Subcutaneous abdominal adipose tissue (tissue), 5 donors: ENCODE measurements at regions not wholly inside any gene's neighbourhood (a gene's known extent, or its start where the extent isn't known, plus 50 kb on each side); places are given as distances from the start of the nearest gene placed in this dataset.
"Not testable (repeated sequence)": the region's sequence is repeated elsewhere in the genome, so short reads cannot be mapped to it uniquely, and the experiment has no call there.

Experiments
- H3K27ac ChIP-seq: one replicate; pipeline ENCODE4 v1.7.0; 2013; ENCODE audit warnings: low read depth, mild to moderate bottlenecking, inconsistent platforms, low read length, moderate library complexity
- H3K27me3 ChIP-seq, 5 donors: one replicate each; pipeline ENCODE4 v1.7.0; 2013; ENCODE audit warnings: low read length in 5 of 5, inconsistent platforms in 1 of 5; ENCODE audit not compliant: control insufficient read depth in 5 of 5, insufficient read depth in 4 of 5
- H3K36me3 ChIP-seq, 5 donors: one replicate each; pipeline ENCODE4 v1.7.0; 2013; ENCODE audit warnings: low read length in 5 of 5; ENCODE audit not compliant: control insufficient read depth in 5 of 5, insufficient read depth in 5 of 5
- H3K4me1 ChIP-seq, 5 donors: one replicate each; pipeline ENCODE4 v1.7.0; 2013; ENCODE audit warnings: low read length in 5 of 5, mild to moderate bottlenecking in 3 of 5, moderate library complexity in 1 of 5; ENCODE audit not compliant: control insufficient read depth in 5 of 5, insufficient read depth in 5 of 5
- H3K4me3 ChIP-seq, 5 donors: one replicate each; pipeline ENCODE4 v1.7.0; 2013; ENCODE audit warnings: low read length in 5 of 5, low read depth in 1 of 5
- H3K9ac ChIP-seq, 5 donors: one replicate each; pipeline ENCODE4 v1.7.0; 2013; ENCODE audit warnings: low read length in 5 of 5, mild to moderate bottlenecking in 4 of 5, moderate library complexity in 3 of 5
- H3K9me3 ChIP-seq, 5 donors: one replicate each; pipeline ENCODE4 v1.7.0; 2013; ENCODE audit warnings: low read length in 5 of 5; ENCODE audit not compliant: control insufficient read depth in 5 of 5
- donor health status: healthy.
- donor health status: healthy.
- donor health status: healthy.
- donor health status: healthy.
- donor health status: healthy.

- Histone ChIP-seq H3K9me3 (no peaks in the 10 kb centered on the region), H3K4me3 (no peak overlapping the region), H3K4me1 (peaks cover 0 to 7% (median 0%) of the 10 kb centered on the region in 5 donors), H3K9ac (no peak overlapping the region), H3K27ac (no peak overlapping the region), H3K36me3 (no peaks in the 10 kb centered on the region), H3K27me3 (no peaks in the 10 kb centered on the region)
Observed at GRCh38 chr15:95141486-95141885, 910.1 kb downstream of the MCTP2 start.

- no peak overlapping the region for H3K27ac ChIP-seq
- H3K27me3 ChIP-seq = no peaks in the 10 kb centered on the region
- no peak overlapping the region for H3K9ac ChIP-seq
- peaks cover 0 to 7% (median 0%) of the 10 kb centered on the region in 5 donors for H3K4me1 ChIP-seq
- H3K4me3 ChIP-seq = no peak overlapping the region
- H3K36me3 ChIP-seq = no peaks in the 10 kb centered on the region
- no peaks in the 10 kb centered on the region for H3K9me3 ChIP-seq
Observed at GRCh38 chr15:95142531-95142930, 911.2 kb downstream of the MCTP2 start.

GRCh38 chr15:95146481-95146880 is 915.1 kb downstream of the MCTP2 start:
- H3K27me3 ChIP-seq = no peaks in the 10 kb centered on the region
- H3K36me3 ChIP-seq = no peaks in the 10 kb centered on the region
- peaks cover 0 to 7% (median 0%) of the 10 kb centered on the region in 5 donors for H3K4me1 ChIP-seq
- no peak overlapping the region for H3K9ac ChIP-seq
- no peak overlapping the region for H3K27ac ChIP-seq
- H3K4me3 ChIP-seq = no peak overlapping the region
- H3K9me3 ChIP-seq = no peaks in the 10 kb centered on the region

GRCh38 chr15:95148183-95148582 is 916.8 kb downstream of the MCTP2 start:
- no peaks in the 10 kb centered on the region for H3K27me3 ChIP-seq
- no peaks in the 10 kb centered on the region for H3K36me3 ChIP-seq

GRCh38 chr15:95149036-95149435 is 917.7 kb downstream of the MCTP2 start:
- no peaks in the 10 kb centered on the region for H3K27me3 ChIP-seq
- no peak overlapping the region for H3K9ac ChIP-seq
- H3K27ac ChIP-seq = no peak overlapping the region
- peaks cover 0 to 2% (median 0%) of the 10 kb centered on the region in 5 donors for H3K9me3 ChIP-seq
- peaks cover 0 to 7% (median 0%) of the 10 kb centered on the region in 5 donors for H3K4me1 ChIP-seq
- no peak overlapping the region for H3K4me3 ChIP-seq
- no peaks in the 10 kb centered on the region for H3K36me3 ChIP-seq

More at GRCh38 chr15:95148183-95148582, 916.8 kb downstream of the MCTP2 start:
- peaks cover 0 to 7% (median 0%) of the 10 kb centered on the region in 5 donors for H3K4me1 ChIP-seq
- H3K4me3 ChIP-seq = no peak overlapping the region
- H3K27ac ChIP-seq = no peak overlapping the region
- H3K9me3 ChIP-seq = peaks cover 0 to under 1% (median 0%) of the 10 kb centered on the region in 5 donors
- no peak overlapping the region for H3K9ac ChIP-seq

GRCh38 chr15:95149771-95150170 is 918.4 kb downstream of the MCTP2 start:
- H3K27me3 ChIP-seq = no peaks in the 10 kb centered on the region
- H3K4me3 ChIP-seq = no peak overlapping the region
- H3K9me3 ChIP-seq = peaks cover 0 to 2% (median 0%) of the 10 kb centered on the region in 5 donors
- no peak overlapping the region for H3K9ac ChIP-seq
- no peaks in the 10 kb centered on the region for H3K36me3 ChIP-seq
- no peak overlapping the region for H3K27ac ChIP-seq
- peaks cover 0 to under 1% (median 0%) of the 10 kb centered on the region in 5 donors for H3K4me1 ChIP-seq

GRCh38 chr15:95150466-95150865 is 919.1 kb downstream of the MCTP2 start:
- peaks cover 0 to 2% (median 0%) of the 10 kb centered on the region in 5 donors for H3K9me3 ChIP-seq
- no peaks in the 10 kb centered on the region for H3K27me3 ChIP-seq
- no peaks in the 10 kb centered on the region for H3K36me3 ChIP-seq
- H3K4me3 ChIP-seq = no peak overlapping the region
- H3K4me1 ChIP-seq = no peaks in the 10 kb centered on the region
- H3K9ac ChIP-seq = no peak overlapping the region
- no peak overlapping the region for H3K27ac ChIP-seq

GRCh38 chr15:95152741-95153140 is 921.4 kb downstream of the MCTP2 start:
- H3K36me3 ChIP-seq = no peaks in the 10 kb centered on the region
- H3K27ac ChIP-seq = no peak overlapping the region
- no peak overlapping the region for H3K9ac ChIP-seq
- no peak overlapping the region for H3K4me3 ChIP-seq
- peaks cover 0 to 5% (median 0%) of the 10 kb centered on the region in 5 donors for H3K9me3 ChIP-seq
- H3K27me3 ChIP-seq = no peaks in the 10 kb centered on the region
- H3K4me1 ChIP-seq = no peaks in the 10 kb centered on the region

GRCh38 chr15:95153201-95153600 is 921.8 kb downstream of the MCTP2 start:
- H3K4me3 ChIP-seq, H3K27ac ChIP-seq, H3K36me3 ChIP-seq, H3K27me3 ChIP-seq, H3K4me1 ChIP-seq, H3K9ac ChIP-seq, H3K9me3 ChIP-seq: not testable (repeated sequence)

- Histone ChIP-seq H3K9ac (no peak overlapping the region), H3K4me3 (no peak overlapping the region), H3K27ac (no peak overlapping the region), H3K27me3 (no peaks in the 10 kb centered on the region), H3K36me3 (no peaks in the 10 kb centered on the region), H3K4me1 (peaks cover 0 to 10% (median 0%) of the 10 kb centered on the region in 5 donors), H3K9me3 (peaks cover 0 to 6% (median 0%) of the 10 kb centered on the region in 5 donors)
Observed at GRCh38 chr15:95160316-95160715, 929.0 kb downstream of the MCTP2 start.

GRCh38 chr15:95162069-95162468 is 930.7 kb downstream of the MCTP2 start:
- H3K9ac ChIP-seq = no peak overlapping the region
- no peaks in the 10 kb centered on the region for H3K27me3 ChIP-seq
- H3K4me1 ChIP-seq = peaks cover 0 to 10% (median 0%) of the 10 kb centered on the region in 5 donors
- H3K4me3 ChIP-seq = no peak overlapping the region
- no peaks in the 10 kb centered on the region for H3K36me3 ChIP-seq
- peak overlapping the region; percentile 43 for H3K27ac ChIP-seq
- peaks cover 0 to 5% (median 2%) of the 10 kb centered on the region in 5 donors for H3K9me3 ChIP-seq
